ENCODE measurements at regions not wholly inside any gene's neighbourhood (a gene's known extent, or its start where the extent isn't known, plus 50 kb on each side); places are given as distances from the start of the nearest gene placed in this dataset.

DNA sequence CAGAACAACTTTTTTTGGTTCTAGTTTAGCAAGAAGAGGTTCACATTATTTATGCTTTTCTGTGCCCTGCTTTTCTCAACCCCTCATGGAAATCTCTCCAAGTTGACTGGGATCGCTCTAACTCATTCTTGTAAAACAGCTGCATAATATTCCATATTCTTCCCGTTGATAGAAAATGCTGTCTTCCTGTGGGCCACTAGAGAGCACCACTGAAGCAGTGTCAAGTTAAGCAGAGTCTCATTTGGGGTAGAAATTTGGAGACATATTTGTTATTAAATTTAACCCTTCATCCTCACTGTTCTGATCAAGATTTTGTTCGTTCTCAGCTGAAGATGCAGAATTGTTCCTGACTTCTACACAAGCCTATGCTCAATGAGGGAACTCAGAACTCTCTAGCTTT is 140.1 kb downstream of the CEMIP2 start:
- H3K79me2 ChIP-seq (ENCODE audit: control insufficient read depth, low read length), result no peaks in the 10 kb centered on the region
- H3K4me2 ChIP-seq (ENCODE audit: low read length), result no peak overlapping the region
- TF ChIP-seq EZH2phosphoT487 (IDR thresholded peaks at IDR 0.05; ENCODE audit: borderline replicate concordance, low read length), result no peak
- TF ChIP-seq, protein P1, sequence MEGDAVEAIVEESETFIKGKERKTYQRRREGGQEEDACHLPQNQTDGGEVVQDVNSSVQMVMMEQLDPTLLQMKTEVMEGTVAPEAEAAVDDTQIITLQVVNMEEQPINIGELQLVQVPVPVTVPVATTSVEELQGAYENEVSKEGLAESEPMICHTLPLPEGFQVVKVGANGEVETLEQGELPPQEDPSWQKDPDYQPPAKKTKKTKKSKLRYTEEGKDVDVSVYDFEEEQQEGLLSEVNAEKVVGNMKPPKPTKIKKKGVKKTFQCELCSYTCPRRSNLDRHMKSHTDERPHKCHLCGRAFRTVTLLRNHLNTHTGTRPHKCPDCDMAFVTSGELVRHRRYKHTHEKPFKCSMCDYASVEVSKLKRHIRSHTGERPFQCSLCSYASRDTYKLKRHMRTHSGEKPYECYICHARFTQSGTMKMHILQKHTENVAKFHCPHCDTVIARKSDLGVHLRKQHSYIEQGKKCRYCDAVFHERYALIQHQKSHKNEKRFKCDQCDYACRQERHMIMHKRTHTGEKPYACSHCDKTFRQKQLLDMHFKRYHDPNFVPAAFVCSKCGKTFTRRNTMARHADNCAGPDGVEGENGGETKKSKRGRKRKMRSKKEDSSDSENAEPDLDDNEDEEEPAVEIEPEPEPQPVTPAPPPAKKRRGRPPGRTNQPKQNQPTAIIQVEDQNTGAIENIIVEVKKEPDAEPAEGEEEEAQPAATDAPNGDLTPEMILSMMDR (IDR thresholded peaks at IDR 0.05; ENCODE audit: low read depth, low read length, poor library complexity, severe bottlenecking), result peak; percentile 41
- no peak overlapping the region for H3K27ac ChIP-seq (ENCODE audit: low read depth, low read length)
- no peaks in the 10 kb centered on the region for H3K9me3 ChIP-seq (ENCODE audit: control insufficient read depth, insufficient read depth, low read length)
- no peaks in the 10 kb centered on the region for H3K4me1 ChIP-seq (ENCODE audit: control insufficient read depth, low read length)
- H4K20me1 ChIP-seq (ENCODE audit: control insufficient read depth, insufficient read depth, low read depth, low read length), result no peaks in the 10 kb centered on the region
- no peaks in the 10 kb centered on the region for H3K9me2 ChIP-seq (replicated peaks; ENCODE audit: control insufficient read depth, low read length)
- H3F3A ChIP-seq (ENCODE audit: control insufficient read depth, insufficient read depth), result no peaks in the 10 kb centered on the region
- H3K4me3 ChIP-seq (ENCODE audit: low read length), result no peak overlapping the region
- H3K27me3 ChIP-seq (ENCODE audit: control insufficient read depth, low read length), result no peaks in the 10 kb centered on the region
- no peaks in the 10 kb centered on the region for H3K36me3 ChIP-seq (ENCODE audit: control insufficient read depth, low read length)

DNA sequence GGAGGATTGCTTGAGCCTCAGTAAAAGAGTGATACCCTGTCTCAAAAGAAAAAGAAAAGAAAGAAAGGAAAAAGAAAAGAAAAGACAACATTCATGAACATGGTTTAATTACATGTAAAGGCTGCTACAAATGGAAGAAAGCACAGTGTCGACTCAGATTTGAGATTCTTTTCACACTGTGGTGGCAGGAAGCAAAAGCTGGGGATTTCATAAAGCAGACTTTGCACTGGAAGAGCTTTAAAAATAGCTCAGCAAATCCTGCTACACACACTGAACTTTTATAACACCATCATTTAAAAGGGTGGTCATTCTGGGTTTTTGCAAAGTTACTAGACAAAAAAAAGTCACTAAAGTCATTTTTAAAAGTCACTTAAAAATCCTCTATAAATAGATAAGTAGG is 140.8 kb downstream of the CEMIP2 start:
- H3K4me3 ChIP-seq (ENCODE audit: low read length), result no peak overlapping the region
- TF ChIP-seq, protein P1 (IDR thresholded peaks at IDR 0.05; ENCODE audit: low read depth, low read length, poor library complexity, severe bottlenecking), result no peak
- no peak for TF ChIP-seq EZH2phosphoT487 (IDR thresholded peaks at IDR 0.05; ENCODE audit: borderline replicate concordance, low read length)
- H3K4me2 ChIP-seq (ENCODE audit: low read length), result no peak overlapping the region
- no peaks in the 10 kb centered on the region for H3F3A ChIP-seq (ENCODE audit: control insufficient read depth, insufficient read depth)
- H3K79me2 ChIP-seq (ENCODE audit: control insufficient read depth, low read length), result no peaks in the 10 kb centered on the region
- H3K36me3 ChIP-seq (ENCODE audit: control insufficient read depth, low read length), result no peaks in the 10 kb centered on the region
- no peak overlapping the region for H3K27ac ChIP-seq (ENCODE audit: low read depth, low read length)
- H3K4me1 ChIP-seq (ENCODE audit: control insufficient read depth, low read length), result no peaks in the 10 kb centered on the region
- no peaks in the 10 kb centered on the region for H3K9me3 ChIP-seq (ENCODE audit: control insufficient read depth, insufficient read depth, low read length)
- no peaks in the 10 kb centered on the region for H3K27me3 ChIP-seq (ENCODE audit: control insufficient read depth, low read length)
- no peaks in the 10 kb centered on the region for H4K20me1 ChIP-seq (ENCODE audit: control insufficient read depth, insufficient read depth, low read depth, low read length)
- no peaks in the 10 kb centered on the region for H3K9me2 ChIP-seq (replicated peaks; ENCODE audit: control insufficient read depth, low read length)

DNA sequence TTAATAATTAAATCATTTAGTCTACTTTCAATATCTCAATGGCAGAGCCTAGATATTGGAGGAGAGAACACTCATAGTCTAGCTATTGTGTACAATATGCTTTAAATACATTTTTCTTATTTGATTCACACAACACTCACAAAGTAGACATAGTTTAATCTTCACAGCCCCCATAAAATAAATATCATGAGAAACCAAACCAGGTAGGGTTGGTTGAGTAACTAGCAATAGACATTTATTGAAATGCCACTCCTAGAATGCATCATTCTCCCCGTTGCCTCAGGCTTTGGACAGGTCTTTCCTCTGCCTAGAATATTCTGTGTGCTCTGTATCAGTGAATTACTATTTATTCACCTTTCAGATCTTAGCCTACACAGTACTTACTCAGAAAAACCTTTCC is 141.9 kb downstream of the CEMIP2 start:
- H4K20me1 ChIP-seq (ENCODE audit: control insufficient read depth, insufficient read depth, low read depth, low read length), result no peaks in the 10 kb centered on the region
- H3K4me3 ChIP-seq (ENCODE audit: low read length), result no peak overlapping the region
- H3K9me3 ChIP-seq (ENCODE audit: control insufficient read depth, insufficient read depth, low read length), result no peaks in the 10 kb centered on the region
- no peaks in the 10 kb centered on the region for H3K79me2 ChIP-seq (ENCODE audit: control insufficient read depth, low read length)
- no peaks in the 10 kb centered on the region for H3F3A ChIP-seq (ENCODE audit: control insufficient read depth, insufficient read depth)
- no peaks in the 10 kb centered on the region for H3K36me3 ChIP-seq (ENCODE audit: control insufficient read depth, low read length)
- H3K27me3 ChIP-seq (ENCODE audit: control insufficient read depth, low read length), result no peaks in the 10 kb centered on the region
- no peaks in the 10 kb centered on the region for H3K9me2 ChIP-seq (replicated peaks; ENCODE audit: control insufficient read depth, low read length)
- no peak for TF ChIP-seq EZH2phosphoT487 (IDR thresholded peaks at IDR 0.05; ENCODE audit: borderline replicate concordance, low read length)
- TF ChIP-seq, protein P1 (IDR thresholded peaks at IDR 0.05; ENCODE audit: low read depth, low read length, poor library complexity, severe bottlenecking), result no peak
- H3K4me2 ChIP-seq (ENCODE audit: low read length), result no peak overlapping the region
- H3K4me1 ChIP-seq (ENCODE audit: control insufficient read depth, low read length), result no peaks in the 10 kb centered on the region
- no peak overlapping the region for H3K27ac ChIP-seq (ENCODE audit: low read depth, low read length)

DNA sequence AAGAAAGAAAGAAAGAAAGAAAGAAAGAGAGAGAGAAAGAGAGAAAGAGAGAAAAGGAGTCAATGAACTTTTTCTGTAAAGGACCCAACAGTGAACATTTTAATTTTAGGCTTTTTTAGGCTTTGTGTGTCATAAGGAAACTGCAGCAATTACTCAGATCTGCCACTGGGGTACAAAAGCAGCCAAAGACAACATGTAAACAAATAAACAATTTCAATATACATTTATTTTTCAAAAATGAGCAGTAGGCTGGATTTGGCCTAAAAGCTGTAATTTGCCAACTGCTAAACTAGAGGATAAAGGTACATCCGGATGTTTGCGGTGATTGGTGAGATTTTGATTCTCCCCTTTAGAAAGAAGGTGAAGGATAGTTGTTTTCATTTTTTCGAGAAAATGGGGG is 143.6 kb downstream of the CEMIP2 start:
- H3K9me2 ChIP-seq (replicated peaks; ENCODE audit: control insufficient read depth, low read length), result no peaks in the 10 kb centered on the region
- no peak for TF ChIP-seq EZH2phosphoT487 (IDR thresholded peaks at IDR 0.05; ENCODE audit: borderline replicate concordance, low read length)
- TF ChIP-seq, protein P1 (IDR thresholded peaks at IDR 0.05; ENCODE audit: low read depth, low read length, poor library complexity, severe bottlenecking), result no peak
- H3K4me1 ChIP-seq (ENCODE audit: control insufficient read depth, low read length), result no peaks in the 10 kb centered on the region
- no peaks in the 10 kb centered on the region for H3K27me3 ChIP-seq (ENCODE audit: control insufficient read depth, low read length)
- H3F3A ChIP-seq (ENCODE audit: control insufficient read depth, insufficient read depth), result no peaks in the 10 kb centered on the region
- H3K79me2 ChIP-seq (ENCODE audit: control insufficient read depth, low read length), result no peaks in the 10 kb centered on the region
- no peak overlapping the region for H3K4me2 ChIP-seq (ENCODE audit: low read length)
- H4K20me1 ChIP-seq (ENCODE audit: control insufficient read depth, insufficient read depth, low read depth, low read length), result no peaks in the 10 kb centered on the region
- H3K4me3 ChIP-seq (ENCODE audit: low read length), result no peak overlapping the region
- no peaks in the 10 kb centered on the region for H3K36me3 ChIP-seq (ENCODE audit: control insufficient read depth, low read length)
- no peaks in the 10 kb centered on the region for H3K9me3 ChIP-seq (ENCODE audit: control insufficient read depth, insufficient read depth, low read length)
- no peak overlapping the region for H3K27ac ChIP-seq (ENCODE audit: low read depth, low read length)
